ENCODE measurements at regions not wholly inside any gene's neighbourhood (a gene's known extent, or its start where the extent isn't known, plus 50 kb on each side); places are given as distances from the start of the nearest gene placed in this dataset.

DNA sequence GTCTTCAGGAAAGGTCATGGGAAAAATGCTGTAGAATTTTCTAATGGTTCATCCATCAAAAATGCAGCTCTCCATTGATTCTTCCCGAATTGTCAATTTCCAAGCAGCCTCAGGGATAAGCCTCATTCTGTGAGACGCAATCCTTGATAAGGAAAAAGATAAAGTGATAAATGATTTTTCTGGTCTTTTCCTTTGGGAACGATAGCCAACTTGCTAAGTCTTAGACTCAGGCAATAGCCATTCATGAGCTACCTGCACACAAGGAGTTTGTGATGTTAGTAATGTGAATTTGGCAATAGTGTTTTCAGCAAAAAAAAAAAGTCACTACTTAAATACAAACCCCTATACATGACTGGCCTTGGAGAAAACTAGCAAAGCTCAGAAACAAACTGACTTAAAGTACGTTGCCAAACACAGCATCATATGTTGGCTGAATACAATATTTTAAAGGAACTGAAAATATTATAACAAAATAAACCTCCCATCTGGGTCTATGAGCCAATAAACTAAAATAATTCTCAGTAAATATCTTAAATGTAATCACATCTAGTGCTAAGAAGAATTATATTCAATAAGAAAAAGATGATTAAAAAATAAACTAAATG lies 75.5 kb downstream of the KLF6 start:
- TF ChIP-seq, protein P1, sequence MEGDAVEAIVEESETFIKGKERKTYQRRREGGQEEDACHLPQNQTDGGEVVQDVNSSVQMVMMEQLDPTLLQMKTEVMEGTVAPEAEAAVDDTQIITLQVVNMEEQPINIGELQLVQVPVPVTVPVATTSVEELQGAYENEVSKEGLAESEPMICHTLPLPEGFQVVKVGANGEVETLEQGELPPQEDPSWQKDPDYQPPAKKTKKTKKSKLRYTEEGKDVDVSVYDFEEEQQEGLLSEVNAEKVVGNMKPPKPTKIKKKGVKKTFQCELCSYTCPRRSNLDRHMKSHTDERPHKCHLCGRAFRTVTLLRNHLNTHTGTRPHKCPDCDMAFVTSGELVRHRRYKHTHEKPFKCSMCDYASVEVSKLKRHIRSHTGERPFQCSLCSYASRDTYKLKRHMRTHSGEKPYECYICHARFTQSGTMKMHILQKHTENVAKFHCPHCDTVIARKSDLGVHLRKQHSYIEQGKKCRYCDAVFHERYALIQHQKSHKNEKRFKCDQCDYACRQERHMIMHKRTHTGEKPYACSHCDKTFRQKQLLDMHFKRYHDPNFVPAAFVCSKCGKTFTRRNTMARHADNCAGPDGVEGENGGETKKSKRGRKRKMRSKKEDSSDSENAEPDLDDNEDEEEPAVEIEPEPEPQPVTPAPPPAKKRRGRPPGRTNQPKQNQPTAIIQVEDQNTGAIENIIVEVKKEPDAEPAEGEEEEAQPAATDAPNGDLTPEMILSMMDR (IDR thresholded peaks at IDR 0.05), result no peak
- TF ChIP-seq EZH2 (IDR thresholded peaks at IDR 0.05) (no peak), EZH2phosphoT487 (IDR thresholded peaks at IDR 0.05) (no peak)

Data from neural progenitor cell (in vitro differentiated cells).